SK-N-SH (cell line): ENCODE measurements at regions not wholly inside any gene's neighbourhood (a gene's known extent, or its start where the extent isn't known, plus 50 kb on each side); places are given as distances from the start of the nearest gene placed in this dataset.

ENCODE experiments used
- CTCF ChIA-PET: fragments of 300-600, 350-600 bp; formaldehyde crosslinking; extraction: SDS; loops from one replicate; lab custom pipeline; 2021; lab: Yijun Ruan, JAX
- POLR2A ChIA-PET: fragments of 350-600 bp; sonication (Branson Sonifier 250); formaldehyde crosslinking; extraction: SDS; loops from one replicate; lab custom pipeline; 2020; ENCODE audit warnings: antibody characterized with exemption, inconsistent platforms; lab: Yijun Ruan, JAX
- DNase-seq: peaks from one replicate; pipeline ENCODE4 v3.0.0; 2012
- H2AFZ ChIP-seq: fragments of 200-600 bp; sonication (generic); 2 replicates; pipeline ENCODE4 v1.8.1; 2016; ENCODE audit warnings: antibody characterized with exemption, mild to moderate bottlenecking, low read depth
- H3F3A ChIP-seq: fragments of 200-600 bp; sonication (generic); replicated peaks from 2 replicates; pipeline ENCODE3; 2016; ENCODE audit warnings: antibody characterized with exemption, mild to moderate bottlenecking; ENCODE audit not compliant: insufficient read depth
- H3K27ac ChIP-seq, 2 experiments: fragments of 200-500 bp in 1 of 2; fragments of 200-600 bp in 1 of 2; sonication (Bioruptor generic) in 1 of 2; sonication (generic), shearing (Covaris generic) in 1 of 2; 2 replicates each; pipeline versions ENCODE4 v1.5.1 to v1.6.1; 2014 to 2016; ENCODE audit warnings: low read depth in 2 of 2, inconsistent platforms in 1 of 2, low read length in 1 of 2, mild to moderate bottlenecking in 1 of 2, mixed read lengths in 1 of 2
- H3K27me3 ChIP-seq: fragments of 200-600 bp; sonication (generic), shearing (Covaris generic); 2 replicates; pipeline ENCODE4 v1.6.1; 2016; ENCODE audit warnings: mixed run types; ENCODE audit not compliant: insufficient read depth
- H3K36me3 ChIP-seq, 2 experiments: fragments of 200-500 bp in 1 of 2; fragments of 200-600 bp in 1 of 2; sonication (Bioruptor generic) in 1 of 2; sonication (generic) in 1 of 2; replicated peaks in 1 of 2; 2 replicates each; pipeline versions ENCODE3 to v1.5.1; 2014 to 2016; ENCODE audit warnings: low read length in 1 of 2, mild to moderate bottlenecking in 1 of 2; ENCODE audit not compliant: insufficient read depth in 2 of 2, control insufficient read depth in 1 of 2
- H3K4me1 ChIP-seq, 2 experiments: fragments of 200-500 bp in 1 of 2; fragments of 200-600 bp in 1 of 2; sonication (Bioruptor generic) in 1 of 2; sonication (generic), shearing (Covaris generic) in 1 of 2; 2 replicates each; pipeline versions ENCODE4 v1.5.1 to v1.6.1; 2014 to 2016; ENCODE audit warnings: low read depth in 1 of 2, low read length in 1 of 2, mixed run types in 1 of 2; ENCODE audit not compliant: insufficient read depth in 2 of 2, control insufficient read depth in 1 of 2
- H3K4me2 ChIP-seq: fragments of 200-600 bp; sonication (generic), shearing (Covaris generic); 2 replicates; pipeline ENCODE4 v1.6.1; 2017; ENCODE audit warnings: mixed run types
- H3K4me3 ChIP-seq, 2 experiments: fragments of 200-500 bp in 1 of 2; fragments of 200-600 bp in 1 of 2; sonication (Bioruptor generic) in 1 of 2; sonication (generic), shearing (Covaris generic) in 1 of 2; 2 replicates each; pipeline versions ENCODE4 v1.5.1 to v1.8.1; 2014 to 2016; ENCODE audit warnings: low read depth in 2 of 2, inconsistent platforms in 1 of 2, low read length in 1 of 2, mild to moderate bottlenecking in 1 of 2, mixed read lengths in 1 of 2, moderate library complexity in 1 of 2
- H3K79me2 ChIP-seq: fragments of 200-600 bp; sonication (generic); 2 replicates; pipeline ENCODE4 v1.8.1; 2017; ENCODE audit warnings: mild to moderate bottlenecking; ENCODE audit not compliant: insufficient read depth
- H3K9ac ChIP-seq: fragments of 200-600 bp; sonication (generic); 2 replicates; pipeline ENCODE4 v1.6.1; 2017; ENCODE audit warnings: mixed run types
- H3K9me2 ChIP-seq: fragments of 200-600 bp; sonication (generic); 2 replicates; pipeline ENCODE4 v1.6.1; 2017; ENCODE audit warnings: mixed run types
- H3K9me3 ChIP-seq: fragments of 200-600 bp; sonication (generic); 2 replicates; pipeline ENCODE4 v1.6.1; 2017; ENCODE audit warnings: mixed run types, mild to moderate bottlenecking, moderate library complexity
- H4K20me1 ChIP-seq: fragments of 200-600 bp; sonication (generic); 2 replicates; pipeline ENCODE4 v1.6.1; 2017; ENCODE audit warnings: mild to moderate bottlenecking, mixed run types; ENCODE audit not compliant: insufficient read depth
- CHD2 ChIP-seq: fragments of 150-350 bp; IDR thresholded peaks from 2 replicates; pipeline ENCODE4 v1.6.1; 2018; ENCODE audit warnings: low read length; ENCODE audit not compliant: partially characterized antibody
- FOSL2 ChIP-seq: IDR thresholded peaks from 2 replicates; pipeline ENCODE4 v1.4.0; 2012; ENCODE audit warnings: low read depth, mild to moderate bottlenecking, moderate library complexity, borderline replicate concordance
- GABPA ChIP-seq: IDR thresholded peaks from 2 replicates; pipeline ENCODE4 v1.4.0; 2012; ENCODE audit warnings: low read depth, mild to moderate bottlenecking
- GATA2 ChIP-seq: sonication (generic); formaldehyde crosslinking; IDR thresholded peaks from 2 replicates; pipeline ENCODE4 v1.5.0; 2020; ENCODE audit warnings: mild to moderate bottlenecking, missing genetic modification reagents
- JUND ChIP-seq: IDR thresholded peaks from 2 replicates; pipeline ENCODE4 v1.4.0; 2012
- MXI1 ChIP-seq: IDR thresholded peaks from 2 replicates; pipeline ENCODE4 v1.6.1; 2012; ENCODE audit warnings: mild to moderate bottlenecking, low read depth, low read length, improper control_type of control experiment
- NRF1 ChIP-seq: IDR thresholded peaks from 2 replicates; pipeline ENCODE4 v1.6.1; 2012; ENCODE audit warnings: low read depth, mild to moderate bottlenecking, low read length
- RCOR1 ChIP-seq: fragments of 150-350 bp; IDR thresholded peaks from 2 replicates; pipeline ENCODE4 v1.6.1; 2017; ENCODE audit warnings: antibody characterized with exemption, low read length
- TEAD4 ChIP-seq: IDR thresholded peaks from 2 replicates; pipeline ENCODE4 v1.4.0; 2012; ENCODE audit warnings: mild to moderate bottlenecking, borderline replicate concordance; ENCODE audit not compliant: insufficient read depth
- YY1 ChIP-seq: IDR thresholded peaks from 2 replicates; pipeline ENCODE4 v1.4.0; 2012; ENCODE audit warnings: low read depth, mild to moderate bottlenecking
- WGBS: methylation state at CpG from one replicate; pipeline ENCODE4 v1.1.6; 2017; ENCODE audit warnings: low lambda C conversion rate; 5-methylcytosine and 5-hydroxymethylcytosine counted together
- TF ChIP-seq, protein P1 (sequence below): IDR thresholded peaks from 2 replicates; pipeline ENCODE4; 2012
- TF ChIP-seq, protein P2 (sequence below): IDR thresholded peaks from 2 replicates; pipeline ENCODE4 v1.6.1; 2012; ENCODE audit warnings: mild to moderate bottlenecking, low read depth, low read length, moderate library complexity
- TF ChIP-seq, protein P3 (sequence below): IDR thresholded peaks from 2 replicates; pipeline ENCODE4 v1.4.0; 2012; ENCODE audit warnings: low read depth, borderline replicate concordance
- TF ChIP-seq, protein P4 (sequence below): IDR thresholded peaks from 2 replicates; pipeline ENCODE4 v1.4.0; 2012; ENCODE audit warnings: low read depth

DNA sequence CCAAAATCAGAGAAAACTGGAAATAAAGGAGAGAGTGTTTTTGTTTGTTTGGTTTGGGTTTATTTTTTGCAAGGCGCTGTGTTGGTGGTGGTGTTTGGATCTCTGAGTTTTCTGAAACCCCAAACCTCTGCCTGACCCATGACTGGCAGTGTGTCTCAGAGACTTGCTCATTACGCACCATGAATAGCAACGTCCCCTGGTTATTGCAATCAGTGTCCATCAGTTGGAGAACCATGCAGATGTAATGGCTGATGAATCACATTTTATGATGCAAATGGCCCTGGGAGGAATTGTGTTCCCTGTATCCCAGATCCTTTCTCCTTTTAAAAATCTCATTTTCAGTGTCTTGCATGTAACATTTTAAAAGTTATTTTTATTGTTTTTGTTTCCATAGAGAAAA is 362.8 kb downstream of the PMP22 start:
- WGBS, result 19% methylated on average over 3 of the region's 3 CpGs
- POLR2A ChIA-PET, result no interaction called here
- Histone ChIP-seq H3K9me2 (no peaks in the 10 kb centered on the region), H3F3A (no peaks in the 10 kb centered on the region), H3K9ac (no peak overlapping the region), H3K9me3 (no peaks in the 10 kb centered on the region), H3K4me2 (no peak overlapping the region), H3K36me3 (no peaks in the 10 kb centered on the region), H4K20me1 (no peaks in the 10 kb centered on the region), H3K27ac (no peak overlapping the region), H3K4me1 (no peaks in the 10 kb centered on the region), H2AFZ (no peak overlapping the region), H3K79me2 (no peaks in the 10 kb centered on the region), H3K27me3 (no peaks in the 10 kb centered on the region), H3K4me3 (no peak overlapping the region)
- CTCF ChIA-PET, result no interaction called here
- DNase-seq, result no peak
- TF ChIP-seq YY1 (no peak), MXI1 (no peak), FOSL2 (no peak), GATA2 (CRISPR knock-in tag) (no peak), TEAD4 (no peak), GABPA (no peak), NRF1 (no peak), JUND (no peak), RCOR1 (no peak), CHD2 (no peak)
- TF ChIP-seq, protein P1, sequence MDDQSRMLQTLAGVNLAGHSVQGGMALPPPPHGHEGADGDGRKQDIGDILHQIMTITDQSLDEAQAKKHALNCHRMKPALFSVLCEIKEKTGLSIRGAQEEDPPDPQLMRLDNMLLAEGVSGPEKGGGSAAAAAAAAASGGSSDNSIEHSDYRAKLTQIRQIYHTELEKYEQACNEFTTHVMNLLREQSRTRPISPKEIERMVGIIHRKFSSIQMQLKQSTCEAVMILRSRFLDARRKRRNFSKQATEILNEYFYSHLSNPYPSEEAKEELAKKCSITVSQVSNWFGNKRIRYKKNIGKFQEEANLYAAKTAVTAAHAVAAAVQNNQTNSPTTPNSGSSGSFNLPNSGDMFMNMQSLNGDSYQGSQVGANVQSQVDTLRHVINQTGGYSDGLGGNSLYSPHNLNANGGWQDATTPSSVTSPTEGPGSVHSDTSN, result no peak
- TF ChIP-seq, protein P2, sequence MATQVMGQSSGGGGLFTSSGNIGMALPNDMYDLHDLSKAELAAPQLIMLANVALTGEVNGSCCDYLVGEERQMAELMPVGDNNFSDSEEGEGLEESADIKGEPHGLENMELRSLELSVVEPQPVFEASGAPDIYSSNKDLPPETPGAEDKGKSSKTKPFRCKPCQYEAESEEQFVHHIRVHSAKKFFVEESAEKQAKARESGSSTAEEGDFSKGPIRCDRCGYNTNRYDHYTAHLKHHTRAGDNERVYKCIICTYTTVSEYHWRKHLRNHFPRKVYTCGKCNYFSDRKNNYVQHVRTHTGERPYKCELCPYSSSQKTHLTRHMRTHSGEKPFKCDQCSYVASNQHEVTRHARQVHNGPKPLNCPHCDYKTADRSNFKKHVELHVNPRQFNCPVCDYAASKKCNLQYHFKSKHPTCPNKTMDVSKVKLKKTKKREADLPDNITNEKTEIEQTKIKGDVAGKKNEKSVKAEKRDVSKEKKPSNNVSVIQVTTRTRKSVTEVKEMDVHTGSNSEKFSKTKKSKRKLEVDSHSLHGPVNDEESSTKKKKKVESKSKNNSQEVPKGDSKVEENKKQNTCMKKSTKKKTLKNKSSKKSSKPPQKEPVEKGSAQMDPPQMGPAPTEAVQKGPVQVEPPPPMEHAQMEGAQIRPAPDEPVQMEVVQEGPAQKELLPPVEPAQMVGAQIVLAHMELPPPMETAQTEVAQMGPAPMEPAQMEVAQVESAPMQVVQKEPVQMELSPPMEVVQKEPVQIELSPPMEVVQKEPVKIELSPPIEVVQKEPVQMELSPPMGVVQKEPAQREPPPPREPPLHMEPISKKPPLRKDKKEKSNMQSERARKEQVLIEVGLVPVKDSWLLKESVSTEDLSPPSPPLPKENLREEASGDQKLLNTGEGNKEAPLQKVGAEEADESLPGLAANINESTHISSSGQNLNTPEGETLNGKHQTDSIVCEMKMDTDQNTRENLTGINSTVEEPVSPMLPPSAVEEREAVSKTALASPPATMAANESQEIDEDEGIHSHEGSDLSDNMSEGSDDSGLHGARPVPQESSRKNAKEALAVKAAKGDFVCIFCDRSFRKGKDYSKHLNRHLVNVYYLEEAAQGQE, result no peak
- TF ChIP-seq, protein P3, sequence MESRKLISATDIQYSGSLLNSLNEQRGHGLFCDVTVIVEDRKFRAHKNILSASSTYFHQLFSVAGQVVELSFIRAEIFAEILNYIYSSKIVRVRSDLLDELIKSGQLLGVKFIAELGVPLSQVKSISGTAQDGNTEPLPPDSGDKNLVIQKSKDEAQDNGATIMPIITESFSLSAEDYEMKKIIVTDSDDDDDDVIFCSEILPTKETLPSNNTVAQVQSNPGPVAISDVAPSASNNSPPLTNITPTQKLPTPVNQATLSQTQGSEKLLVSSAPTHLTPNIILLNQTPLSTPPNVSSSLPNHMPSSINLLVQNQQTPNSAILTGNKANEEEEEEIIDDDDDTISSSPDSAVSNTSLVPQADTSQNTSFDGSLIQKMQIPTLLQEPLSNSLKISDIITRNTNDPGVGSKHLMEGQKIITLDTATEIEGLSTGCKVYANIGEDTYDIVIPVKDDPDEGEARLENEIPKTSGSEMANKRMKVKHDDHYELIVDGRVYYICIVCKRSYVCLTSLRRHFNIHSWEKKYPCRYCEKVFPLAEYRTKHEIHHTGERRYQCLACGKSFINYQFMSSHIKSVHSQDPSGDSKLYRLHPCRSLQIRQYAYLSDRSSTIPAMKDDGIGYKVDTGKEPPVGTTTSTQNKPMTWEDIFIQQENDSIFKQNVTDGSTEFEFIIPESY, result no peak
- TF ChIP-seq, protein P4, sequence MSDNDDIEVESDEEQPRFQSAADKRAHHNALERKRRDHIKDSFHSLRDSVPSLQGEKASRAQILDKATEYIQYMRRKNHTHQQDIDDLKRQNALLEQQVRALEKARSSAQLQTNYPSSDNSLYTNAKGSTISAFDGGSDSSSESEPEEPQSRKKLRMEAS, result no peak
